Uterus (tissue), 2 donors: ENCODE measurements at regions not wholly inside any gene's neighbourhood (a gene's known extent, or its start where the extent isn't known, plus 50 kb on each side); places are given as distances from the start of the nearest gene placed in this dataset.

Source experiments
- CTCF ChIP-seq, 4 experiments: fragments of 200-600 bp in 2 of 4; fragments of 450-650 bp in 2 of 4; sonication (generic) in 2 of 4; IDR thresholded peaks; one replicate each; pipeline ENCODE4 v1.5.1; 2016 to 2019; ENCODE audit warnings: antibody characterized with exemption in 4 of 4, mild to moderate bottlenecking in 2 of 4, moderate library complexity in 1 of 4
- POLR2A ChIP-seq, 2 donors: fragments of 450-650 bp; IDR thresholded peaks; one replicate each; pipeline ENCODE4 v1.6.1; 2016; ENCODE audit warnings: antibody characterized with exemption in 2 of 2, mild to moderate bottlenecking in 1 of 2, moderate library complexity in 1 of 2

- TF ChIP-seq CTCF (IDR thresholded peaks at IDR 0.05) (no peak), POLR2A (IDR thresholded peaks at IDR 0.05) (no peak)
Observed at GRCh38 chr1:30095051-30095450, 628.3 kb downstream of the MATN1 start.
